CD4-positive, CD25-positive, alpha-beta regulatory T cell (primary cell): ENCODE measurements at regions not wholly inside any gene's neighbourhood (a gene's known extent, or its start where the extent isn't known, plus 50 kb on each side); places are given as distances from the start of the nearest gene placed in this dataset.
"Not testable (repeated sequence)": the region's sequence is repeated elsewhere in the genome, so short reads cannot be mapped to it uniquely, and the experiment has no call there.

Source experiments
- ATAC-seq, 2 donors: fragments of 150-1000 bp; cut with Tn5 transposase; one replicate each; pipeline ENCODE4 v1.10.0; 2021; ENCODE audit warnings: low read depth in 2 of 2, moderate number of reproducible peaks in 2 of 2, moderate library complexity in 1 of 2
- DNase-seq, 3 donors: peaks; one replicate each; pipeline versions ENCODE4 v3.0.0 to v3.0.0-alpha.2; 2012 to 2022; ENCODE audit warnings: mixed read lengths in 1 of 3
- H3K27ac ChIP-seq: one replicate; pipeline ENCODE4 v1.7.0; 2013; ENCODE audit warnings: mild to moderate bottlenecking, low read length; ENCODE audit not compliant: insufficient read depth, poor library complexity, severe bottlenecking
- H3K27me3 ChIP-seq: one replicate; pipeline ENCODE4 v1.7.0; 2013; ENCODE audit warnings: low read length; ENCODE audit not compliant: control insufficient read depth, insufficient read depth
- H3K36me3 ChIP-seq: one replicate; pipeline ENCODE4 v1.7.0; 2013; ENCODE audit warnings: mild to moderate bottlenecking, low read length, moderate library complexity; ENCODE audit not compliant: control insufficient read depth, insufficient read depth
- H3K4me1 ChIP-seq: 2 replicates; pipeline ENCODE4 v1.7.0; 2013; ENCODE audit warnings: mild to moderate bottlenecking, low read length; ENCODE audit not compliant: insufficient read depth, control insufficient read depth, poor library complexity, severe bottlenecking
- H3K4me3 ChIP-seq: one replicate; pipeline ENCODE4 v1.7.0; 2013; ENCODE audit warnings: low read depth, mild to moderate bottlenecking, low read length, moderate library complexity
- H3K9me3 ChIP-seq, 2 experiments: 1 replicate in 1 of 2; 2 replicates in 1 of 2; pipeline ENCODE4 v1.7.0; 2013; ENCODE audit warnings: low read length in 2 of 2, mild to moderate bottlenecking in 1 of 2, moderate library complexity in 1 of 2; ENCODE audit not compliant: control insufficient read depth in 2 of 2
- H3K27ac Mint-ChIP-seq, 3 donors: one replicate each; pipeline ENCODE4 v1.8.0; 2020 to 2022; ENCODE audit warnings: mild to moderate bottlenecking in 3 of 3, mixed read lengths in 3 of 3, moderate library complexity in 2 of 3
- H3K27me3 Mint-ChIP-seq: one replicate; pipeline ENCODE4 v1.8.0; 2022; ENCODE audit warnings: mild to moderate bottlenecking, mixed read lengths
- H3K36me3 Mint-ChIP-seq: one replicate; pipeline ENCODE4 v1.8.0; 2020; ENCODE audit warnings: mixed read lengths
- H3K4me1 Mint-ChIP-seq, 4 donors: one replicate each; pipeline ENCODE4 v1.8.0; 2020 to 2022; ENCODE audit warnings: mixed read lengths in 4 of 4, mild to moderate bottlenecking in 1 of 4
- H3K4me3 Mint-ChIP-seq, 4 donors: one replicate each; pipeline ENCODE4 v1.8.0; 2020 to 2022; ENCODE audit warnings: mild to moderate bottlenecking in 4 of 4, mixed read lengths in 4 of 4, moderate library complexity in 3 of 4
- H3K9me3 Mint-ChIP-seq, 7 donors: one replicate each; pipeline ENCODE4 v1.8.0; 2020 to 2022; ENCODE audit warnings: mixed read lengths in 7 of 7, mild to moderate bottlenecking in 3 of 7, moderate library complexity in 2 of 7

- no peak overlapping the region for H3K27ac ChIP-seq
- no peaks in the 10 kb centered on the region for H3K36me3 ChIP-seq
- ATAC-seq (no peak), DNase-seq (no peak)
- H3K4me1 ChIP-seq: no peaks in the 10 kb centered on the region
- Mint-ChIP-seq H3K36me3 (no peaks in the 10 kb centered on the region), H3K27me3 (no peaks in the 10 kb centered on the region), H3K27ac (no peak overlapping the region), H3K4me3 (no peak overlapping the region), H3K9me3 (no peaks in the 10 kb centered on the region), H3K4me1 (no peaks in the 10 kb centered on the region)
- H3K27me3 ChIP-seq: no peaks in the 10 kb centered on the region
- H3K9me3 ChIP-seq: no peaks in the 10 kb centered on the region
- no peak overlapping the region for H3K4me3 ChIP-seq
These were observed 113.4 kb upstream of the MRPS22 start for GRCh38 chr3:139230391-139230790.

DNA sequence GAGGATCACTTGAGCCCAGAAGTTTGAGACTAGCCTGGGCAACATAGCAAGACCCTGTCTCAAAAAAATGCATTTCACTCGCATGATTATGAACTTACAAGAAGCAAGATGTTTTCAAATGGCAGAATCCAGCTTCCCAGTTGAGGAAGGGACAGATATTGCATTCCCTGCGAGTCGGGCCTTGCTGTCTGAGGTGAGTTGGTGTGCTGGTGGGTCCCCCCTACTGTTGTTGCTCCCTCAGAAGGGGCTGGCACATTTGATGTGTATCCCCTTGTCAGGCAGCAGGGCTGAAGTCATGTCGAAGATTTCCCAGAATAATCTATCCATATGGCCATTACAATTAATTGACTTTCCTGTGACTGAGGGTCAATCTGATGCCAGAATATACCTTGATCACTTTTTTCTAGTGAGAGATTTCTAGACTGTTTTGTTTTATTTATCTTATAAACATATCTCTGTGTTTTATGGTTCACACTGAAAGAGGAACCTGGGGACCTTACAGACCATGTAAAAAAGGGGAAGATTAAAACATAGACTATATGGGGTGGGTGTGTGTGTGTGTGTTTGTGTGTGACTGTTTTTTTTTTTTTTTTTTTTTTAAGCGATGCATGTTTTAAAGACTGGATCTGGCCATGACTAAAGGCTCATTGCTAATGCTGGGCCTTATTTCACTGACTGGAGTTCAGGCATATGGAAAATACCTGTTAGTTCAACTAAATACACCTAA, 112.1 kb upstream of the MRPS22 start:
- no peaks in the 10 kb centered on the region for H3K4me1 Mint-ChIP-seq
- H3K9me3 ChIP-seq: no peaks in the 10 kb centered on the region
- no peak overlapping the region for H3K4me3 ChIP-seq
- H3K27ac Mint-ChIP-seq: no peak overlapping the region
- DNase-seq (no peak), ATAC-seq (no peak)
- H3K4me1 ChIP-seq: no peaks in the 10 kb centered on the region
- H3K27me3 Mint-ChIP-seq: no peaks in the 10 kb centered on the region
- H3K9me3 Mint-ChIP-seq: peaks cover 0 to 3% (median 0%) of the 10 kb centered on the region in 7 donors
- H3K36me3 Mint-ChIP-seq: no peaks in the 10 kb centered on the region
- no peak overlapping the region for H3K27ac ChIP-seq
- H3K27me3 ChIP-seq: no peaks in the 10 kb centered on the region
- no peak overlapping the region for H3K4me3 Mint-ChIP-seq
- no peaks in the 10 kb centered on the region for H3K36me3 ChIP-seq

- ATAC-seq, H3K27ac ChIP-seq: not testable (repeated sequence)
These were observed 111.5 kb upstream of the MRPS22 start for GRCh38 chr3:139232341-139232740.

DNA sequence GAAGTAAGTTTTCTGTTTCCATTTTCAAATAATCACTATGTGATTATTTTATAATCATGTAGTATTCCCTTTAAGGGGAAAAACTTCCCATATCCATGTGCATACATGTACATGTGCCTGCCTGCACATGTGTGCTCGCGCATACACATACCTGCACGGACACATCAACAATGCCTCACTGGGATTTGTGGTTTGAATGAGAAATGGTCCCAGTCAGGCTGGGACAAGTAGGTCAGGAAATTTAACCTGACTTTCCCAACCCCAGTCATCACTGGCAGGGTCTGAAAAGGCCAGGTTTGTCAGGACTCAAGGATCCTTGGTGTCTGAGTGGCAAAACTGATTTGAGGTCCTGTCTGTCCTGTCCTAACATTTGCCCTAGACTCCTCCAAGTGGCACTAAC, 109.3 kb upstream of the MRPS22 start:
- Mint-ChIP-seq H3K27me3 (peaks cover 12% of the 10 kb centered on the region), H3K9me3 (peaks cover 0 to 4% (median 0%) of the 10 kb centered on the region in 7 donors), H3K4me3 (no peak overlapping the region), H3K4me1 (no peaks in the 10 kb centered on the region), H3K36me3 (no peaks in the 10 kb centered on the region), H3K27ac (no peak overlapping the region)
- Histone ChIP-seq H3K9me3 (no peaks in the 10 kb centered on the region), H3K27ac (no peak overlapping the region), H3K27me3 (no peaks in the 10 kb centered on the region), H3K4me3 (no peak overlapping the region), H3K36me3 (no peaks in the 10 kb centered on the region), H3K4me1 (no peaks in the 10 kb centered on the region)
- ATAC-seq (no peak), DNase-seq (no peak)

More at GRCh38 chr3:139232341-139232740, 111.5 kb upstream of the MRPS22 start:
- H3K9me3 Mint-ChIP-seq, H3K4me3 ChIP-seq, H3K36me3 ChIP-seq, H3K27me3 Mint-ChIP-seq, H3K4me1 ChIP-seq, H3K4me1 Mint-ChIP-seq, H3K27ac Mint-ChIP-seq, H3K27me3 ChIP-seq, H3K36me3 Mint-ChIP-seq, H3K9me3 ChIP-seq, H3K4me3 Mint-ChIP-seq, DNase-seq: not testable (repeated sequence)

DNA sequence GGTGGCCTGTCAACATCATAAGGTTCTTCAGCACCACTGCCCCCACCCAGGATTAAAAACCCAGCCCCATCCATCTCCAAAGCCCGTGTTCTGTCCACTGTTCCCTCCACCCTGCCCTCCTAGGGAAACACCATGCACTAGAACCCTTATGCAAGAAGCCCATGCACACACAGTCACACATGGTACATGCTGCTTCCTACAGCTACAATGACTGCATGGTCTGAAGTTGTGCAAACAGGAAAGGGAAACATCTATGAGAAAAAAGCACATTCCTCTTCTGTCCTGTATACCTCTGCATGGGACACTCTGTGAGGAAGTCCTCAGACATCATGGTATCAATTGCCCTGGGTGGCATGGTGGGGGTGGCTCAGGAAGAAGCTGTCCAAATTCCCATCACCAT, 108.6 kb upstream of the MRPS22 start:
- no peaks in the 10 kb centered on the region for H3K36me3 ChIP-seq
- Mint-ChIP-seq H3K36me3 (no peaks in the 10 kb centered on the region), H3K4me1 (no peaks in the 10 kb centered on the region), H3K27ac (no peak overlapping the region), H3K4me3 (no peak overlapping the region), H3K27me3 (peaks cover 15% of the 10 kb centered on the region), H3K9me3 (peaks cover 0 to 4% (median 0%) of the 10 kb centered on the region in 7 donors)
- no peak overlapping the region for H3K4me3 ChIP-seq
- no peaks in the 10 kb centered on the region for H3K27me3 ChIP-seq
- ATAC-seq: no peak
- no peaks in the 10 kb centered on the region for H3K4me1 ChIP-seq
- DNase-seq: no peak
- no peaks in the 10 kb centered on the region for H3K9me3 ChIP-seq
- no peak overlapping the region for H3K27ac ChIP-seq

DNA sequence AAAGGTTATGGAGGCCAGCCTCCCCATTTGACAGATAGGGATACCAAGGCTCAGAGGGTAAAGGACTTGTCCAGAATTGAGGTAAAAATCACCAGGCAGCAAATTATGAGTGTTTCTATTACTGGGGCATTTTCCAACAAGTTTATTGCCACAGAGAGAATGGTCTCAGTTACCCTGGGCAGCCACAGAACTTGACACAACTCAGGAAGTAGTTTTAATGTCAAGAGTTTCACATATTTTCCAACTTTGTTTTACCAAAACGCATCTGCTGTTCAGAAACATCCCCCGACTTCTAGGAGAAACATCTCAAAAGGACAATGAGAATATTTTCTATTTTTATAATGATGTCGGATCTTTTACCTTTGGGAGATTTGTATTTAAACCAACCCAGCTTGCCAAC, 107.5 kb upstream of the MRPS22 start:
- Mint-ChIP-seq H3K4me1 (no peaks in the 10 kb centered on the region), H3K27ac (no peak overlapping the region), H3K9me3 (peaks cover 0 to 4% (median 0%) of the 10 kb centered on the region in 7 donors), H3K27me3 (peaks cover 20% of the 10 kb centered on the region), H3K4me3 (no peak overlapping the region), H3K36me3 (no peaks in the 10 kb centered on the region)
- Histone ChIP-seq H3K9me3 (no peaks in the 10 kb centered on the region), H3K27me3 (no peaks in the 10 kb centered on the region), H3K36me3 (no peaks in the 10 kb centered on the region), H3K4me1 (no peaks in the 10 kb centered on the region), H3K27ac (no peak overlapping the region), H3K4me3 (no peak overlapping the region)
- ATAC-seq (no peak), DNase-seq (no peak)

GRCh38 chr3:139238281-139239030, 105.4 kb upstream of the MRPS22 start:
- no peaks in the 10 kb centered on the region for H3K36me3 ChIP-seq
- no peaks in the 10 kb centered on the region for H3K36me3 Mint-ChIP-seq
- no peak overlapping the region for H3K27ac Mint-ChIP-seq
- H3K4me1 Mint-ChIP-seq: no peaks in the 10 kb centered on the region
- H3K27me3 ChIP-seq: no peaks in the 10 kb centered on the region
- peaks cover 0 to 4% (median 0%) of the 10 kb centered on the region in 7 donors for H3K9me3 Mint-ChIP-seq
- H3K9me3 ChIP-seq: no peaks in the 10 kb centered on the region
- no peak for ATAC-seq
- DNase-seq: no peak
- no peak overlapping the region for H3K4me3 ChIP-seq
- no peak overlapping the region for H3K4me3 Mint-ChIP-seq
- peaks cover 28% of the 10 kb centered on the region for H3K27me3 Mint-ChIP-seq
- H3K27ac ChIP-seq: no peak overlapping the region
- no peaks in the 10 kb centered on the region for H3K4me1 ChIP-seq

DNA sequence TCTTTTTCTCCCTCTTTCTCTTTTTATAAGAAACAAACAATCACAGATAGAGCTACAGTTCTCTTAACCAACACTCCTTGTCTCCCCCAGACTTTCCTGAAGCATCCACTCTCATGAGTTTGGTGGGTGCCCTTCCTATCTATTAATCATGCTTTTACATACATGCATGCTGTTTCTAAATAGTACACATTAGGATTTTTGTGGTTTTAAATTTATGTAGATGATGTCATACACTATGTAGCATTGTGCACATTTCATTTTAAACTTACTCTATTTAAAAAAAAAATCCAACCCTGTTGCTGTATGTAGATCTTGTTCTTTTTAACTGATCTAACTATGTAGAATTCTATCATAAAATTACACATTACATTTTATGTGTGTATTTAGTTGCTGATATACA, 104.3 kb upstream of the MRPS22 start:
- H3K4me3 ChIP-seq: no peak overlapping the region
- no peak for ATAC-seq
- peaks cover 2% of the 10 kb centered on the region for H3K27me3 ChIP-seq
- no peak overlapping the region for H3K27ac ChIP-seq
- H3K36me3 ChIP-seq: no peaks in the 10 kb centered on the region
- H3K27me3 Mint-ChIP-seq: peaks cover 28% of the 10 kb centered on the region
- H3K36me3 Mint-ChIP-seq: no peaks in the 10 kb centered on the region
- H3K9me3 ChIP-seq: no peaks in the 10 kb centered on the region
- H3K9me3 Mint-ChIP-seq: peaks cover 0 to 7% (median 0%) of the 10 kb centered on the region in 7 donors
- no peak for DNase-seq
- no peaks in the 10 kb centered on the region for H3K4me1 Mint-ChIP-seq
- no peak overlapping the region for H3K4me3 Mint-ChIP-seq
- H3K27ac Mint-ChIP-seq: no peak overlapping the region
- no peaks in the 10 kb centered on the region for H3K4me1 ChIP-seq
